Natural killer cell (primary cell): ENCODE measurements at regions not wholly inside any gene's neighbourhood (a gene's known extent, or its start where the extent isn't known, plus 50 kb on each side); places are given as distances from the start of the nearest gene placed in this dataset.

Experiments used
- ATAC-seq, 3 donors: fragments of 150-1000 bp in 2 of 3; fragments of 200-7000 bp in 1 of 3; cut with Tn5 transposase; 1 replicate in 1 of 3; 2 replicates in 2 of 3; pipeline ENCODE4 v1.10.0; 2021; ENCODE audit warnings: mild to moderate bottlenecking in 2 of 3, moderate library complexity in 2 of 3
- DNase-seq, 2 donors: peaks; one replicate each; pipeline versions ENCODE4 v3.0.0 to v3.0.0-alpha.2; 2013 to 2021; ENCODE audit warnings: mixed read lengths in 1 of 2
- H3K27ac ChIP-seq: one replicate; pipeline ENCODE4 v1.5.1; 2013; ENCODE audit warnings: mild to moderate bottlenecking, low read length
- H3K27me3 ChIP-seq: one replicate; pipeline ENCODE4 v1.6.1; 2013; ENCODE audit warnings: low read length; ENCODE audit not compliant: control insufficient read depth, insufficient read depth
- H3K36me3 ChIP-seq: one replicate; pipeline ENCODE4 v1.6.1; 2013; ENCODE audit warnings: low read length; ENCODE audit not compliant: control insufficient read depth, insufficient read depth
- H3K4me1 ChIP-seq: one replicate; pipeline ENCODE4 v1.6.1; 2013; ENCODE audit warnings: low read length; ENCODE audit not compliant: control insufficient read depth, insufficient read depth
- H3K4me3 ChIP-seq: one replicate; pipeline ENCODE4 v1.5.1; 2013; ENCODE audit warnings: low read length
- H3K9me3 ChIP-seq: one replicate; pipeline ENCODE4 v1.6.1; 2013; ENCODE audit warnings: low read length; ENCODE audit not compliant: control insufficient read depth, insufficient read depth
- H3K27ac Mint-ChIP-seq, 2 donors: one replicate each; pipeline ENCODE4 v1.8.0; 2022; ENCODE audit warnings: mild to moderate bottlenecking in 2 of 2, mixed read lengths in 2 of 2, moderate library complexity in 1 of 2
- H3K27me3 Mint-ChIP-seq, 2 donors: one replicate each; pipeline ENCODE4 v1.8.0; 2022; ENCODE audit warnings: low read depth in 2 of 2, mixed read lengths in 2 of 2
- H3K36me3 Mint-ChIP-seq: one replicate; pipeline ENCODE4 v1.8.0; 2022; ENCODE audit warnings: mixed read lengths
- H3K4me1 Mint-ChIP-seq, 2 donors: one replicate each; pipeline ENCODE4 v1.8.0; 2022; ENCODE audit warnings: mixed read lengths in 2 of 2
- H3K4me3 Mint-ChIP-seq: one replicate; pipeline ENCODE4 v1.8.0; 2022; ENCODE audit warnings: mild to moderate bottlenecking, moderate library complexity, mixed read lengths
- H3K9me3 Mint-ChIP-seq, 2 donors: one replicate each; pipeline ENCODE4 v1.8.0; 2022; ENCODE audit warnings: mixed read lengths in 2 of 2
- WGBS: methylation state at CpG from one replicate; pipeline ENCODE4 v1.1.7; 2013; ENCODE audit warnings: missing lambda C conversion rate; ENCODE audit not compliant: insufficient coverage; 5-methylcytosine and 5-hydroxymethylcytosine counted together
- intact Hi-C: fragments of 100-400 bp; cut with micrococcal nuclease; formaldehyde crosslinking; loops from one replicate; pipeline ENCODE4 v1.14.2; 2022
- TF ChIP-seq, protein P1 (sequence below): fragments of 200-600 bp; IDR thresholded peaks from one replicate; pipeline ENCODE4 v1.8.0; 2022; ENCODE audit warnings: antibody characterized with exemption

DNA sequence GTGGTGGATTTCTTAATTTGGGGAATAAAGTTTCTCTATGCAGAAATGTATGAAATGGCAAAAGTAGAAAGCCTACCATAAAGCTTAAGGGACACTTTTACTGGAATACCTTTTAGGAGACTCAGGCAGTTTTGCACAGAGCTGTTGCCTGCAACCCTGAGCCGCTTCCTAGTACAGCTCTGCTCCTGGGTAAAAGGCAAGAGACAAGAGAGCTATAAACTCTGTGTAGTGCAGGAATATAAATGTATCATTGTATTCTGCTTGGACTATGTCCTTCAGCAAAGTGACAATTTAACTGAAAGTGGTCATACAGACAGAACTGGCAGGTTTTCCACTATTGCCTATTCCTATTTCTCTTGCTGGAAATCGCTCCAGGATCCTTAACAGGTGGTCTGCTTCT, 65.3 kb upstream of the MYOCD start:
- Histone ChIP-seq H3K4me3 (no peak overlapping the region), H3K4me1 (no peaks in the 10 kb centered on the region), H3K9me3 (no peaks in the 10 kb centered on the region), H3K36me3 (no peaks in the 10 kb centered on the region), H3K27ac (no peak overlapping the region), H3K27me3 (no peaks in the 10 kb centered on the region)
- intact Hi-C loops: no loop called here
- peaks cover 2 to 4% of the 10 kb centered on the region in 2 donors for H3K9me3 Mint-ChIP-seq
- no peaks in the 10 kb centered on the region for H3K36me3 Mint-ChIP-seq
- ATAC-seq: no peak
- H3K27ac Mint-ChIP-seq: no peak overlapping the region
- TF ChIP-seq, protein P1, sequence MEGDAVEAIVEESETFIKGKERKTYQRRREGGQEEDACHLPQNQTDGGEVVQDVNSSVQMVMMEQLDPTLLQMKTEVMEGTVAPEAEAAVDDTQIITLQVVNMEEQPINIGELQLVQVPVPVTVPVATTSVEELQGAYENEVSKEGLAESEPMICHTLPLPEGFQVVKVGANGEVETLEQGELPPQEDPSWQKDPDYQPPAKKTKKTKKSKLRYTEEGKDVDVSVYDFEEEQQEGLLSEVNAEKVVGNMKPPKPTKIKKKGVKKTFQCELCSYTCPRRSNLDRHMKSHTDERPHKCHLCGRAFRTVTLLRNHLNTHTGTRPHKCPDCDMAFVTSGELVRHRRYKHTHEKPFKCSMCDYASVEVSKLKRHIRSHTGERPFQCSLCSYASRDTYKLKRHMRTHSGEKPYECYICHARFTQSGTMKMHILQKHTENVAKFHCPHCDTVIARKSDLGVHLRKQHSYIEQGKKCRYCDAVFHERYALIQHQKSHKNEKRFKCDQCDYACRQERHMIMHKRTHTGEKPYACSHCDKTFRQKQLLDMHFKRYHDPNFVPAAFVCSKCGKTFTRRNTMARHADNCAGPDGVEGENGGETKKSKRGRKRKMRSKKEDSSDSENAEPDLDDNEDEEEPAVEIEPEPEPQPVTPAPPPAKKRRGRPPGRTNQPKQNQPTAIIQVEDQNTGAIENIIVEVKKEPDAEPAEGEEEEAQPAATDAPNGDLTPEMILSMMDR: no peak
- H3K27me3 Mint-ChIP-seq: no peaks in the 10 kb centered on the region
- no peak for DNase-seq
- no peaks in the 10 kb centered on the region for H3K4me1 Mint-ChIP-seq
- 62% methylated on average over 2 of the region's 2 CpGs for WGBS
- no peak overlapping the region for H3K4me3 Mint-ChIP-seq

DNA sequence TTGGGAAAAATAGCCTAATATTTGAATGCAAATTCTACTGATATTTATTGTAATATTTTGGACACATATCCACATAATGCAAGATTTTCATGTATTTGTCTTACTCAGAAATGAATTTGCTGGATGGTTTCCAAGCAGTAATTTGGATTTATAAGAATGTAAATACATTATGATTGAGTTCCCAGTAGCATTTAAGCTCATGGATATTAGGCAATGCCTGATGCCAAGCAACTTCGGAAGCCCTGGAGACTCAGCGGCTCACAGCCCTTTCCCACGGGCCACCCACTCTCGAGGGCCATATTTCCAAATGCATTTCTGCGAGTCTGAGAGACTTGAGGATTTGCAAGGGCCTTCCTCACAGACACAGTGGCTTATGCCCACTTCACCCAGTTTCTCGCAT, 62.1 kb upstream of the MYOCD start:
- Mint-ChIP-seq H3K4me1 (no peaks in the 10 kb centered on the region), H3K27me3 (no peaks in the 10 kb centered on the region), H3K4me3 (no peak overlapping the region), H3K27ac (no peak overlapping the region), H3K36me3 (no peaks in the 10 kb centered on the region), H3K9me3 (peaks cover 6 to 9% of the 10 kb centered on the region in 2 donors)
- no peaks in the 10 kb centered on the region for H3K27me3 ChIP-seq
- ATAC-seq (no peak), DNase-seq (no peak)
- no peaks in the 10 kb centered on the region for H3K36me3 ChIP-seq
- no peak overlapping the region for H3K4me3 ChIP-seq
- H3K27ac ChIP-seq: no peak overlapping the region
- no peaks in the 10 kb centered on the region for H3K4me1 ChIP-seq
- no peaks in the 10 kb centered on the region for H3K9me3 ChIP-seq
- intact Hi-C loops: no loop called here
- TF ChIP-seq, protein P1: no peak
- WGBS: 95% methylated on average over 6 of the region's 6 CpGs

DNA sequence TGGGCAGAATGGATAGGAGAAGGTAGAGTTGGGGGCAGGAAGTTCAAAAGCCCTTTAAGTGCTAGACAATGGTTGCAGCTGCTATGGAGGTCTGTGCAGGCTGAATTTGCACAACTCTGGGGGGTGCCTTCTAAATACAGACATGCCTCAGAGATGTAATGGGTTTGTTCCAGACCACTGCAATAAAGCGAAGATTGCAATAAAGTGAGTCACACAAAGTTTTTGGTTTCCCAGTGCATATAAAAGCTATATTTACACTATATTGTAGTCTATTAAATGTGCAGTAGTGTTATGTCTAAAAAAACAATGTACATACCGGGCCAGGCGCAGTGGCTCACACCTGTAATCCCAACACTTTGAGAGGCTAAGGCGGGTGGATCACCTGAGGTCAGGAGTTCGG, 60.5 kb upstream of the MYOCD start:
- Histone ChIP-seq H3K9me3 (no peaks in the 10 kb centered on the region), H3K4me1 (no peaks in the 10 kb centered on the region), H3K4me3 (no peak overlapping the region), H3K27me3 (no peaks in the 10 kb centered on the region), H3K36me3 (no peaks in the 10 kb centered on the region), H3K27ac (no peak overlapping the region)
- ATAC-seq (no peak), DNase-seq (no peak)
- WGBS: 95% methylated on average over 5 of the region's 5 CpGs
- Mint-ChIP-seq H3K9me3 (peaks cover 6 to 8% of the 10 kb centered on the region in 2 donors), H3K4me1 (no peaks in the 10 kb centered on the region), H3K4me3 (no peak overlapping the region), H3K27me3 (no peaks in the 10 kb centered on the region), H3K27ac (no peak overlapping the region), H3K36me3 (no peaks in the 10 kb centered on the region)
- intact Hi-C loops: no loop called here
- TF ChIP-seq, protein P1: no peak

DNA sequence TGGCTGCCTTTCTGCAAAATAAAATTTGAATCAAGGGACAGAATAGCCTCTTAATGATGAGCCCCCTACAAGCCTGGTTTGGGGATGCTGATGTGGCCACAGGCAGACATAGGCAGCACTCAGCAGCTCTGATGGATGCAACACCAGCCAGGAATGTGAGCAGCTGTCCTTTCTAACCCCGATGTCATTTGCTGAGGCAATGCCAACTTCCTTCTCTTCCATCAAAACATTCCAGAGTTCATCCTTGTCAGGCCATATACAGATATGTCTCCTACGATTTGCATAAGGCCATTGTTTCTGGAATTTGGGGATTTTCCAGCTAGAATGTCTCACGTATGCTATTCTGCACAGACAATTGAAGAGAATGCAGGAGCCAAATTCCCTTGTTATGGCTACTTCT, 52.1 kb upstream of the MYOCD start:
- Histone ChIP-seq H3K27ac (no peak overlapping the region), H3K4me1 (no peaks in the 10 kb centered on the region), H3K27me3 (no peaks in the 10 kb centered on the region), H3K4me3 (no peak overlapping the region), H3K36me3 (no peaks in the 10 kb centered on the region), H3K9me3 (no peaks in the 10 kb centered on the region)
- 77% methylated on average over 3 of the region's 3 CpGs for WGBS
- no peaks in the 10 kb centered on the region for H3K36me3 Mint-ChIP-seq
- no peaks in the 10 kb centered on the region for H3K27me3 Mint-ChIP-seq
- no peak for ATAC-seq
- no peak overlapping the region for H3K27ac Mint-ChIP-seq
- no peaks in the 10 kb centered on the region for H3K4me1 Mint-ChIP-seq
- TF ChIP-seq, protein P1: no peak
- no peak for DNase-seq
- H3K9me3 Mint-ChIP-seq: peaks cover 0 to 7% of the 10 kb centered on the region in 2 donors
- intact Hi-C loops: no loop called here
- no peak overlapping the region for H3K4me3 Mint-ChIP-seq
